ENCODE measurements at regions not wholly inside any gene's neighbourhood (a gene's known extent, or its start where the extent isn't known, plus 50 kb on each side); places are given as distances from the start of the nearest gene placed in this dataset.

- TF ChIP-seq CTCF (IDR thresholded peaks at IDR 0.05) (no peak), POLR2A (IDR thresholded peaks at IDR 0.05) (no peak)
These were observed 138.6 kb upstream of the ERRFI1 start for GRCh38 chr1:8164670-8165069.
